Prostate gland (tissue), 2 donors: ENCODE measurements at regions not wholly inside any gene's neighbourhood (a gene's known extent, or its start where the extent isn't known, plus 50 kb on each side); places are given as distances from the start of the nearest gene placed in this dataset.

ENCODE experiments used
- POLR2A ChIP-seq: fragments of 450-650 bp; IDR thresholded peaks from one replicate; pipeline ENCODE4 v1.6.1; 2016; ENCODE audit warnings: antibody characterized with exemption, mild to moderate bottlenecking
- POLR2AphosphoS5 ChIP-seq: sonication (generic); formaldehyde crosslinking; IDR thresholded peaks from one replicate; pipeline ENCODE4 v1.6.1; 2017; ENCODE audit warnings: antibody characterized with exemption
- TF ChIP-seq, protein P1 (sequence below), 4 experiments: fragments of 200-600 bp in 2 of 4; fragments of 450-650 bp in 2 of 4; sonication (generic) in 2 of 4; IDR thresholded peaks; 1 replicate in 3 of 4; 2 replicates in 1 of 4; pipeline ENCODE4 v1.5.1; 2016 to 2019; ENCODE audit warnings: antibody characterized with exemption in 4 of 4, mild to moderate bottlenecking in 2 of 4, moderate library complexity in 2 of 4

GRCh38 chrY:8329929-8330328 is 1007.3 kb upstream of the TSPY4 start:
- TF ChIP-seq, protein P1, sequence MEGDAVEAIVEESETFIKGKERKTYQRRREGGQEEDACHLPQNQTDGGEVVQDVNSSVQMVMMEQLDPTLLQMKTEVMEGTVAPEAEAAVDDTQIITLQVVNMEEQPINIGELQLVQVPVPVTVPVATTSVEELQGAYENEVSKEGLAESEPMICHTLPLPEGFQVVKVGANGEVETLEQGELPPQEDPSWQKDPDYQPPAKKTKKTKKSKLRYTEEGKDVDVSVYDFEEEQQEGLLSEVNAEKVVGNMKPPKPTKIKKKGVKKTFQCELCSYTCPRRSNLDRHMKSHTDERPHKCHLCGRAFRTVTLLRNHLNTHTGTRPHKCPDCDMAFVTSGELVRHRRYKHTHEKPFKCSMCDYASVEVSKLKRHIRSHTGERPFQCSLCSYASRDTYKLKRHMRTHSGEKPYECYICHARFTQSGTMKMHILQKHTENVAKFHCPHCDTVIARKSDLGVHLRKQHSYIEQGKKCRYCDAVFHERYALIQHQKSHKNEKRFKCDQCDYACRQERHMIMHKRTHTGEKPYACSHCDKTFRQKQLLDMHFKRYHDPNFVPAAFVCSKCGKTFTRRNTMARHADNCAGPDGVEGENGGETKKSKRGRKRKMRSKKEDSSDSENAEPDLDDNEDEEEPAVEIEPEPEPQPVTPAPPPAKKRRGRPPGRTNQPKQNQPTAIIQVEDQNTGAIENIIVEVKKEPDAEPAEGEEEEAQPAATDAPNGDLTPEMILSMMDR (IDR thresholded peaks at IDR 0.05) = no peak
- TF ChIP-seq POLR2A (no peak), POLR2AphosphoS5 (no peak)
